Activated CD4-positive, alpha-beta T cell treated with anti-CD3 and anti-CD28 coated beads for 4 hours (primary cell): ENCODE measurements at regions not wholly inside any gene's neighbourhood (a gene's known extent, or its start where the extent isn't known, plus 50 kb on each side); places are given as distances from the start of the nearest gene placed in this dataset.

Source experiments
- DNase-seq, 2 donors: peaks; one replicate each; pipeline ENCODE4 v3.0.0-alpha.2; 2020

GRCh38 chr6:95244751-95245150, 332.6 kb upstream of the MANEA start:
- DNase-seq = no peak

GRCh38 chr6:95248499-95248898, 328.8 kb upstream of the MANEA start:
- no peak for DNase-seq

GRCh38 chr6:95249175-95249574, 328.2 kb upstream of the MANEA start:
- no peak for DNase-seq

GRCh38 chr6:95249661-95250060, 327.7 kb upstream of the MANEA start:
- DNase-seq = no peak

- DNase-seq = no peak
Observed at GRCh38 chr6:95263840-95264239, 313.5 kb upstream of the MANEA start.

GRCh38 chr6:95266537-95267258, 310.6 kb upstream of the MANEA start:
- DNase-seq = no peak

GRCh38 chr6:95274686-95275235, 302.6 kb upstream of the MANEA start:
- DNase-seq = no peak

- no peak for DNase-seq
Observed at GRCh38 chr6:95279616-95280015, 297.7 kb upstream of the MANEA start.

GRCh38 chr6:95280686-95281273, 296.6 kb upstream of the MANEA start:
- no peak for DNase-seq

GRCh38 chr6:95285881-95286280, 291.5 kb upstream of the MANEA start:
- DNase-seq = no peak

- DNase-seq = no peak
Observed at GRCh38 chr6:95286874-95287273, 290.5 kb upstream of the MANEA start.

- DNase-seq = no peak
Observed at GRCh38 chr6:95288251-95288650, 289.1 kb upstream of the MANEA start.

- DNase-seq = no peak
Observed at GRCh38 chr6:95292011-95292410, 285.3 kb upstream of the MANEA start.

- no peak for DNase-seq
Observed at GRCh38 chr6:95293257-95293656, 284.1 kb upstream of the MANEA start.

GRCh38 chr6:95294043-95294442, 283.3 kb upstream of the MANEA start:
- DNase-seq = no peak

- no peak for DNase-seq
Observed at GRCh38 chr6:95309545-95309944, 267.8 kb upstream of the MANEA start.

- DNase-seq = no peak
Observed at GRCh38 chr6:95318137-95318536, 259.2 kb upstream of the MANEA start.

GRCh38 chr6:95321126-95321525, 256.2 kb upstream of the MANEA start:
- DNase-seq = no peak

- no peak for DNase-seq
Observed at GRCh38 chr6:95325916-95326315, 251.4 kb upstream of the MANEA start.

- DNase-seq = no peak
Observed at GRCh38 chr6:95328231-95328630, 249.1 kb upstream of the MANEA start.

GRCh38 chr6:95352064-95352795, 225.1 kb upstream of the MANEA start:
- DNase-seq = no peak

GRCh38 chr6:95354551-95354950, 222.8 kb upstream of the MANEA start:
- DNase-seq = no peak

GRCh38 chr6:95357380-95358020, 219.8 kb upstream of the MANEA start:
- no peak for DNase-seq
